Ishikawa (cell line): ENCODE measurements at regions not wholly inside any gene's neighbourhood (a gene's known extent, or its start where the extent isn't known, plus 50 kb on each side); places are given as distances from the start of the nearest gene placed in this dataset.

Source experiments
- CREB1 ChIP-seq: IDR thresholded peaks from 2 replicates; pipeline ENCODE4 v1.6.1; 2012; ENCODE audit warnings: low read depth
- EP300 ChIP-seq: IDR thresholded peaks from 2 replicates; pipeline ENCODE4 v1.6.1; 2012; ENCODE audit warnings: borderline replicate concordance
- FOXM1 ChIP-seq: IDR thresholded peaks from 2 replicates; pipeline ENCODE4 v1.6.1; 2012; ENCODE audit warnings: low read depth, borderline replicate concordance
- TEAD4 ChIP-seq: IDR thresholded peaks from 2 replicates; pipeline ENCODE4 v1.6.1; 2012
- YY1 ChIP-seq: IDR thresholded peaks from 2 replicates; pipeline ENCODE4 v1.6.1; 2012; ENCODE audit warnings: low read depth
- TF ChIP-seq, protein P1 (sequence below): IDR thresholded peaks from 2 replicates; pipeline ENCODE4 v1.6.1; 2012; ENCODE audit warnings: low read depth, mild to moderate bottlenecking
- TF ChIP-seq, protein P2 (sequence below): IDR thresholded peaks from 2 replicates; pipeline ENCODE4 v1.6.1; 2012
- TF ChIP-seq, protein P3 (sequence below): IDR thresholded peaks from 2 replicates; pipeline ENCODE4 v1.6.1; 2012

DNA sequence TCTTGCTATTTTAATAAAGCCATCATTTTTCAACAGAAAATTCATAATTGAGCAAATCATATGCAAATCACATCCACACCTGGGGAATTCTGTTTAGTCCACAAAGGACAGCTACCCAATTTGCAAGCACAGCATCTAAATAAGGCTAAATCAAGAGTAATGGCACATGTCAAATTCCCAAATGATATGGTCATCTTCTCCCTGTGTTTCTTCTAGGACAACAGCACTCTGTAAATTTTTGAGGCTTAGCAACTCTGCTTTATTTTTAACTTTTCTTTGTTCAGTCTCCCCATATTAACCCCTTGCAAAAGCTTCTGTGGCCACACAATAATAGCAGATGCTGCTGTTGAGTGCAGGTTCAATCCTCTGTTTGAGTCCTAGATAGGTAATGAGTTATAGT is 155.6 kb upstream of the DAAM1 start:
- TF ChIP-seq CREB1 = no peak
- TF ChIP-seq, protein P1, sequence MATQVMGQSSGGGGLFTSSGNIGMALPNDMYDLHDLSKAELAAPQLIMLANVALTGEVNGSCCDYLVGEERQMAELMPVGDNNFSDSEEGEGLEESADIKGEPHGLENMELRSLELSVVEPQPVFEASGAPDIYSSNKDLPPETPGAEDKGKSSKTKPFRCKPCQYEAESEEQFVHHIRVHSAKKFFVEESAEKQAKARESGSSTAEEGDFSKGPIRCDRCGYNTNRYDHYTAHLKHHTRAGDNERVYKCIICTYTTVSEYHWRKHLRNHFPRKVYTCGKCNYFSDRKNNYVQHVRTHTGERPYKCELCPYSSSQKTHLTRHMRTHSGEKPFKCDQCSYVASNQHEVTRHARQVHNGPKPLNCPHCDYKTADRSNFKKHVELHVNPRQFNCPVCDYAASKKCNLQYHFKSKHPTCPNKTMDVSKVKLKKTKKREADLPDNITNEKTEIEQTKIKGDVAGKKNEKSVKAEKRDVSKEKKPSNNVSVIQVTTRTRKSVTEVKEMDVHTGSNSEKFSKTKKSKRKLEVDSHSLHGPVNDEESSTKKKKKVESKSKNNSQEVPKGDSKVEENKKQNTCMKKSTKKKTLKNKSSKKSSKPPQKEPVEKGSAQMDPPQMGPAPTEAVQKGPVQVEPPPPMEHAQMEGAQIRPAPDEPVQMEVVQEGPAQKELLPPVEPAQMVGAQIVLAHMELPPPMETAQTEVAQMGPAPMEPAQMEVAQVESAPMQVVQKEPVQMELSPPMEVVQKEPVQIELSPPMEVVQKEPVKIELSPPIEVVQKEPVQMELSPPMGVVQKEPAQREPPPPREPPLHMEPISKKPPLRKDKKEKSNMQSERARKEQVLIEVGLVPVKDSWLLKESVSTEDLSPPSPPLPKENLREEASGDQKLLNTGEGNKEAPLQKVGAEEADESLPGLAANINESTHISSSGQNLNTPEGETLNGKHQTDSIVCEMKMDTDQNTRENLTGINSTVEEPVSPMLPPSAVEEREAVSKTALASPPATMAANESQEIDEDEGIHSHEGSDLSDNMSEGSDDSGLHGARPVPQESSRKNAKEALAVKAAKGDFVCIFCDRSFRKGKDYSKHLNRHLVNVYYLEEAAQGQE = no peak
- no peak for TF ChIP-seq YY1
- TF ChIP-seq, protein P2, sequence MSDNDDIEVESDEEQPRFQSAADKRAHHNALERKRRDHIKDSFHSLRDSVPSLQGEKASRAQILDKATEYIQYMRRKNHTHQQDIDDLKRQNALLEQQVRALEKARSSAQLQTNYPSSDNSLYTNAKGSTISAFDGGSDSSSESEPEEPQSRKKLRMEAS = no peak
- no peak for TF ChIP-seq EP300
- no peak for TF ChIP-seq FOXM1
- TF ChIP-seq TEAD4 = no peak
- TF ChIP-seq, protein P3, sequence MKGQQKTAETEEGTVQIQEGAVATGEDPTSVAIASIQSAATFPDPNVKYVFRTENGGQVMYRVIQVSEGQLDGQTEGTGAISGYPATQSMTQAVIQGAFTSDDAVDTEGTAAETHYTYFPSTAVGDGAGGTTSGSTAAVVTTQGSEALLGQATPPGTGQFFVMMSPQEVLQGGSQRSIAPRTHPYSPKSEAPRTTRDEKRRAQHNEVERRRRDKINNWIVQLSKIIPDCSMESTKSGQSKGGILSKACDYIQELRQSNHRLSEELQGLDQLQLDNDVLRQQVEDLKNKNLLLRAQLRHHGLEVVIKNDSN = no peak
